ENCODE measurements at regions not wholly inside any gene's neighbourhood (a gene's known extent, or its start where the extent isn't known, plus 50 kb on each side); places are given as distances from the start of the nearest gene placed in this dataset.

GRCh38 chr6:18976966-18977365 lies 589.8 kb downstream of the RNF144B start (continued):
- TF ChIP-seq REST (IDR thresholded peaks at IDR 0.05; ENCODE audit: low read depth) (no peak), EZH2phosphoT487 (IDR thresholded peaks at IDR 0.05; ENCODE audit: borderline replicate concordance) (no peak), SP1 (IDR thresholded peaks at IDR 0.05; ENCODE audit: low read depth) (no peak)

- RAD21 ChIA-PET (ENCODE audit: low non-redundant PET in 1 of 2, low total read pairs in 2 of 2, uncharacterized antibody in 2 of 2, unreplicated experiment in 2 of 2), result no interaction called here
- ATAC-seq (no peak), DNase-seq (ENCODE audit: low read depth, low spot score) (no peak)
Measured at GRCh38 chr6:18978337-18979128, 591.4 kb downstream of the RNF144B start.

More at GRCh38 chr6:18978337-18979128, 591.4 kb downstream of the RNF144B start:
- Histone ChIP-seq H3K4me2 (ENCODE audit: low read length) (no peak overlapping the region), H3K4me3 (replicated peaks in 1 of 2; ENCODE audit: low read depth in 1 of 2, low read length in 2 of 2) (no peak overlapping the region), H3K9me2 (ENCODE audit: insufficient read depth) (no peaks in the 10 kb centered on the region), H3K4me1 (ENCODE audit: control insufficient read depth in 1 of 2, insufficient read depth in 2 of 2, low read length in 2 of 2) (no peaks in the 10 kb centered on the region), H3K9ac (ENCODE audit: low read length) (no peak overlapping the region), H3K9me3 (ENCODE audit: control insufficient read depth in 1 of 2, insufficient read depth in 1 of 2, low read depth in 1 of 2, low read length in 2 of 2) (no peaks in the 10 kb centered on the region), H2AFZ (ENCODE audit: low read depth, low read length, poor library complexity, severe bottlenecking) (no peak overlapping the region), H3K36me3 (ENCODE audit: control insufficient read depth in 1 of 2, insufficient read depth in 2 of 2, low read length in 2 of 2) (no peaks in the 10 kb centered on the region), H3K79me2 (ENCODE audit: insufficient read depth, low read length) (no peaks in the 10 kb centered on the region), H3K27ac (ENCODE audit: low read depth, low read length) (no peak overlapping the region), H4K20me1 (ENCODE audit: insufficient read depth) (no peaks in the 10 kb centered on the region), H3K27me3 (ENCODE audit: insufficient read depth, low read length) (no peaks in the 10 kb centered on the region)
- no TSS peak for BruUV-seq (replicated peaks)
- no peak for TF ChIP-seq ATF3 (IDR thresholded peaks at IDR 0.05)
- ChIA-PET CTCF (no interaction called here), POLR2A (no interaction called here)
- intact Hi-C loops (cut with micrococcal nuclease), result no loop called here
